ENCODE measurements at regions not wholly inside any gene's neighbourhood (a gene's known extent, or its start where the extent isn't known, plus 50 kb on each side); places are given as distances from the start of the nearest gene placed in this dataset.
"Not testable (repeated sequence)": the region's sequence is repeated elsewhere in the genome, so short reads cannot be mapped to it uniquely, and the experiment has no call there.

DNA sequence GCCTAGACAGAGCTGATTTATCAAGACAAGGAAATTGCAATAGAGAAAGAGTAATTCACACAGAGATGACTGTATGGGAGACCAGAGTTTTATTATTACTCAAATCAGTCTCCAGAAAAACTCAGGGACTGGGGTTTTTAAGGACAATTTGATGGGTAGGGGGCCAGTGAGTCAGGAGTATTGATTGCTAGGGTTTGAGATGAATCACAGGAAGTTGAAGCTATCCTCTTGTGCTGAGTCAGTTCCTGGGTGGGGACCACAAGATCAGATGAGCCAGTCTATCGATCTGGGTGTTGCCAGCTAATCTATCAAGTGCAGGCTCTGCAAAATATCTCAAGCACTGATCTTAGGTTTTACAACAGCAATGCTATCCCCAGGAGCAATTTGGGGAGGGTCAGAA is 87.4 kb upstream of the TGIF2LY start:
- not testable (repeated sequence) for DNase-seq (ENCODE audit: low spot score)

DNA sequence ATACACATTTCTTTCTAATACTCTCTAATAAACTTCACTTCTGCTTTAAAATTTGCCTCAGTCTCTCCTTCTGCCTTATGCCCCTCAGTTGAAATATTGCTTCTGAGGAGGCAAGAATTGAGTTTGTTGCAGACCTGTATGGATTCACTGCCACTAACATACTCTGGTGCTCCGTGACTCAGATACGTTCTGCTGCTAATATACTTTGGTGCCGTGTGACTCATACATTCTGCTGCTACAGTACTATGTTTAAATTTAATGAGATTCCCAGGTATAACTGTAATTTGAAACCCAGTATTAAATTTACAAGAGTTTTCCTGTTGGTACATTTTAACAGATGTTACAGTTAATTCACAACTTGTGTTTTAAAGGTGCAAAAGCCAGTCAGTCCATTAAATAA is 84.3 kb upstream of the TGIF2LY start:
- DNase-seq (ENCODE audit: low spot score) = not testable (repeated sequence)

DNA sequence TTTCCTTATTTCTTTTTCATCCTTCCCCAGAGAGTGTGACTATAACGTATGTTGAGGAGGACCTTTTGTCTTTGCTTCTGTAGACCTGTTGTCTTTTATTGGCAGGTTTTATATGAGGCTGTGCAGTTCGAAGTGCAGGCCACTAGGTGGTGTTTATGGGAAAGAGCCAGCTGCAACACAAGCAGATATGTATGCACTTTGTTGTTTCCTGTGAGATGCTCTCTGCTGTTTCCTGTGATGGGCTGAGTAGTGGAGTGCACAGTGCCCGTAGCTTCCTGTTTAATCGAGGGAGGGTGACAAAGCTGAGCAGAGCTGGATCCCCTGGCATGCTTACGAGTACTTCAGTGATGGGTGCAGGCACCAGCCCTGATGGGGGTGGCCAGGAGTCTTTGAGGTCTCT is 51.8 kb upstream of the TGIF2LY start:
- peak; percentile 3 for DNase-seq (ENCODE audit: low spot score)
